ENCODE measurements at regions not wholly inside any gene's neighbourhood (a gene's known extent, or its start where the extent isn't known, plus 50 kb on each side); places are given as distances from the start of the nearest gene placed in this dataset.

DNA sequence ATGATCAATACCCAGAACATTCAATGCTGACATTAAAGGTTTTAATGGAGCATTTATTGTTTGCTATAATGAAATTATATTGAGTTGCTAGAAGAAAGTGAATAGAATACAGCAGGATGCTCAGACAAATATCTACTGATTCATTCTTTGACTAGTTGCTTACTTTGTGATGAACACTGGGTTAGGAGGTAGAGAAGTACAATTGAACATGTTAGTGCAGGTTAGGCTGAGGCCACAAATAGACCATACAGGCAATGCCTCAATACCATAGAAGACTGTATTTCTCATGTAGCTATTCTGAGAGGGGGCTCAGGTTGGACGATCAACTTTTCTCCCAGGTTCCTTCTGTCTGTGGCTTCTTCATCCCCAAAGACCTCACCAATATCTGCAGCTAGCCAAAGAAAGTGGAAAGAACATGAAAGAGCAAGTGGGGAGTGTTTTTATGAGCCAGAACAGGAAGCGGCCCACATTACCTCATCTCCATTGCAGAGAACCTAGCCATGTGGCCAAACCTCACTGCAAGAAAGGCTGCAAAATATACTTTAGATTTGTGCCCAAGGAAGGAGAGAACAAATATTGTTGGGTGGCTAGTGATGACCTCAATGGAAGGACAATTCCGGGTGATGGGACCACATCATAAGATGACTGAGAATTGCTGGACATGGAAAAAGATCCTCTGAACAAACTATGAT, 180.3 kb upstream of the GATB start:
- TF ChIP-seq REST (IDR thresholded peaks at IDR 0.05; ENCODE audit: low read depth) (no peak), TAF1 (IDR thresholded peaks at IDR 0.05; ENCODE audit: low read depth) (no peak), YY1 (IDR thresholded peaks at IDR 0.05; ENCODE audit: low read depth) (no peak), RAD21 (IDR thresholded peaks at IDR 0.05; ENCODE audit: low read depth) (no peak), CREB1 (IDR thresholded peaks at IDR 0.05; ENCODE audit: low read depth) (no peak), TCF12 (IDR thresholded peaks at IDR 0.05; ENCODE audit: low read depth) (no peak), EGR1 (IDR thresholded peaks at IDR 0.05) (no peak), NFIC (IDR thresholded peaks at IDR 0.05) (no peak), ZBTB7A (IDR thresholded peaks at IDR 0.05; ENCODE audit: low read depth) (no peak), FOXM1 (IDR thresholded peaks at IDR 0.05; ENCODE audit: borderline replicate concordance, low read depth) (no peak), MAX (IDR thresholded peaks at IDR 0.05) (no peak), EP300 (IDR thresholded peaks at IDR 0.05; ENCODE audit: borderline replicate concordance) (no peak), TEAD4 (IDR thresholded peaks at IDR 0.05) (no peak), CEBPB (IDR thresholded peaks at IDR 0.05) (no peak)
- TF ChIP-seq, protein P1, sequence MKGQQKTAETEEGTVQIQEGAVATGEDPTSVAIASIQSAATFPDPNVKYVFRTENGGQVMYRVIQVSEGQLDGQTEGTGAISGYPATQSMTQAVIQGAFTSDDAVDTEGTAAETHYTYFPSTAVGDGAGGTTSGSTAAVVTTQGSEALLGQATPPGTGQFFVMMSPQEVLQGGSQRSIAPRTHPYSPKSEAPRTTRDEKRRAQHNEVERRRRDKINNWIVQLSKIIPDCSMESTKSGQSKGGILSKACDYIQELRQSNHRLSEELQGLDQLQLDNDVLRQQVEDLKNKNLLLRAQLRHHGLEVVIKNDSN (IDR thresholded peaks at IDR 0.05): no peak

GRCh38 chr4:151940291-151940690, 179.5 kb upstream of the GATB start:
- TF ChIP-seq CEBPB (IDR thresholded peaks at IDR 0.05): no peak
- TF ChIP-seq FOXM1 (IDR thresholded peaks at IDR 0.05; ENCODE audit: borderline replicate concordance, low read depth): no peak
- no peak for TF ChIP-seq REST (IDR thresholded peaks at IDR 0.05; ENCODE audit: low read depth)
- TF ChIP-seq MAX (IDR thresholded peaks at IDR 0.05): no peak
- no peak for TF ChIP-seq RAD21 (IDR thresholded peaks at IDR 0.05; ENCODE audit: low read depth)
- TF ChIP-seq, protein P1 (IDR thresholded peaks at IDR 0.05): no peak
- no peak for TF ChIP-seq CREB1 (IDR thresholded peaks at IDR 0.05; ENCODE audit: low read depth)
- TF ChIP-seq EGR1 (IDR thresholded peaks at IDR 0.05): no peak
- TF ChIP-seq NFIC (IDR thresholded peaks at IDR 0.05): no peak
- TF ChIP-seq EP300 (IDR thresholded peaks at IDR 0.05; ENCODE audit: borderline replicate concordance): no peak

- TF ChIP-seq REST (IDR thresholded peaks at IDR 0.05; ENCODE audit: low read depth) (no peak), EGR1 (IDR thresholded peaks at IDR 0.05) (no peak), MAX (IDR thresholded peaks at IDR 0.05) (no peak), TAF1 (IDR thresholded peaks at IDR 0.05; ENCODE audit: low read depth) (no peak), RAD21 (IDR thresholded peaks at IDR 0.05; ENCODE audit: low read depth) (no peak), FOXM1 (IDR thresholded peaks at IDR 0.05; ENCODE audit: borderline replicate concordance, low read depth) (no peak), TEAD4 (IDR thresholded peaks at IDR 0.05) (no peak)
Measured at GRCh38 chr4:151939670-151940069, 178.9 kb upstream of the GATB start.

DNA sequence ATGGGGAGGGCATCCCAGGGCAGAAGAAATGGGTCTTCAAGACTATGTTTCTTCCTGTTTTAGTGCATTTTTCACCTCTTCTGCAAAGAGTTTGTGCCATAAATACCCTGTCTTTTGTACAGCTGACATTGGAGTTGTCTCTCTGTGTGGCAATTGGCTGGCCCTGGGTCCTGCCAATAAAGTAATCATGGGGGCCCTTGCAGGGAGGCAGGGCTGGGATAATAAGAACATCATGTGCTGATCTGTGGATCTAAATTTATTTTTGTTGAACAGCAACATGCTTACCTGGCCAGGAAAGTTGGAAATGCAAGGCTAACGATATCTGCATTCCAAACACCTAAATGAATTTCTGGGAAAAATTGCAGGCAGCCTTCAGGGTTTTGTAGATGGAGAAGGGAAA, 174.6 kb upstream of the GATB start:
- TF ChIP-seq, protein P1 (IDR thresholded peaks at IDR 0.05): no peak
- TF ChIP-seq TCF12 (IDR thresholded peaks at IDR 0.05; ENCODE audit: low read depth) (no peak), TEAD4 (IDR thresholded peaks at IDR 0.05) (no peak), EP300 (IDR thresholded peaks at IDR 0.05; ENCODE audit: borderline replicate concordance) (no peak), FOXM1 (IDR thresholded peaks at IDR 0.05; ENCODE audit: borderline replicate concordance, low read depth) (no peak), CEBPB (IDR thresholded peaks at IDR 0.05) (no peak), YY1 (IDR thresholded peaks at IDR 0.05; ENCODE audit: low read depth) (no peak), RAD21 (IDR thresholded peaks at IDR 0.05; ENCODE audit: low read depth) (no peak), MAX (IDR thresholded peaks at IDR 0.05) (no peak), ZBTB7A (IDR thresholded peaks at IDR 0.05; ENCODE audit: low read depth) (no peak), EGR1 (IDR thresholded peaks at IDR 0.05) (no peak), NFIC (IDR thresholded peaks at IDR 0.05) (no peak), REST (IDR thresholded peaks at IDR 0.05; ENCODE audit: low read depth) (no peak), TAF1 (IDR thresholded peaks at IDR 0.05; ENCODE audit: low read depth) (no peak), CREB1 (IDR thresholded peaks at IDR 0.05; ENCODE audit: low read depth) (no peak)
